Effector CD8-positive, alpha-beta T cell (primary cell): ENCODE measurements at regions not wholly inside any gene's neighbourhood (a gene's known extent, or its start where the extent isn't known, plus 50 kb on each side); places are given as distances from the start of the nearest gene placed in this dataset.

Experiments used
- DNase-seq: peaks from one replicate; lab custom pipeline; 2025; lab: John Stamatoyannopoulos, UW

DNA sequence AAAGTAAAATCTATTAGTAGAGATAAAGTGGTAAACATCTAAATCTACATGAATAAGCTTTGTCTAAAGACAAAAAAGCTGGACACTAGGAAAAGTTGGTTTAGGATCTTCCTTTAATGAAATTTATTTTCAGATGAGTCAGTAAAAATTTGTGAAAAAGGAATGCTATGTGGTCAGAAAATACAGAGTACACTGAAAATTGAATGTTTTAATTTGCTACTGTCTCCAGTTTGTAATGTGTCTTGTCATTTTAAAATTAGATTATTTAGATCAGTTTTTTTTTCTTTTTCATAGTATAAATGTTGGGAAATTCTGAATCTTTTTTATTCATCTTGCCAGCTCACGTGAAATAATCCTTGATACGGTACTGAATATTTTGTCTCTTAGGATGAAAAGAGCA, 56.9 kb downstream of the SLITRK6 start:
- DNase-seq: no peak

DNA sequence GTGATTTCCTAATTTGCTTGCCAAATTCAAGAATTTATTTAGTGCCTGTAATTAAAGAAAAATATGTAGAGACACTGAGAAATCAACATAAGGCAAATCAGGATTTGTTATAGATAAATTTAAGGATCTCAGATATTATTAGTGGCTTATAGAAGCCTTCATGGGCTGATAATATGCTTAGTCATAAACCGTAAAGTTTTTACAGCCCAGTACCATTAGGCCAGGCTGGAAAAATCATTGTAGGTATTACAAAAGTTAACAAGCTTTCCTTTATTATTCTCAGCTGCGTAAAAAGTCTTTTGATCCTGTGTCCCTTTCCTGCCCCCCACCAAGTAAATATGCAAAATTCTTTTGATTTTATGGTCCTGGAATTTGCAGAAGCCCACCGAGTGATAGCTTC, 58.2 kb downstream of the SLITRK6 start:
- DNase-seq: no peak

- no peak for DNase-seq
Measured at GRCh38 chr13:85738696-85739320, 60.4 kb downstream of the SLITRK6 start.

- DNase-seq: no peak
Measured at GRCh38 chr13:85737952-85738351, 61.3 kb downstream of the SLITRK6 start.

GRCh38 chr13:85729296-85729695, 69.9 kb downstream of the SLITRK6 start:
- no peak for DNase-seq

DNA sequence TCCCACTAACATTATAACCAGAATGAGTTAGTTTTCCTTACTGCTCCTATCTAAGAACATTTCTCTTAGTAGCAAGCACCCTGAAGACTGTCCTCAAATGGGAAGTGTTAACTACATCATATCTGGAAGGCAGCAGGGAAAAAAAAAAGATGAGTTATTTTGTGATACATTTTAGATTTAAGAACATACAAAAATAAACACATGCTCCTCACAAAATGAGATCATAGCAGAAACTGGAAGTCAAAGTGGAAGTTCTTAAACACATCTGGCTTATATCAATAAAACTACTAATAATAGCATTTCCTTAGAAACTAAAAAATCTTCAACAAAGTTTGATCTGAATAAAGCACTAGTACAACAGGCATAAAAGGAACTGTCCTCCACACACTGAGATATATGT, 70.4 kb downstream of the SLITRK6 start:
- DNase-seq: no peak

DNA sequence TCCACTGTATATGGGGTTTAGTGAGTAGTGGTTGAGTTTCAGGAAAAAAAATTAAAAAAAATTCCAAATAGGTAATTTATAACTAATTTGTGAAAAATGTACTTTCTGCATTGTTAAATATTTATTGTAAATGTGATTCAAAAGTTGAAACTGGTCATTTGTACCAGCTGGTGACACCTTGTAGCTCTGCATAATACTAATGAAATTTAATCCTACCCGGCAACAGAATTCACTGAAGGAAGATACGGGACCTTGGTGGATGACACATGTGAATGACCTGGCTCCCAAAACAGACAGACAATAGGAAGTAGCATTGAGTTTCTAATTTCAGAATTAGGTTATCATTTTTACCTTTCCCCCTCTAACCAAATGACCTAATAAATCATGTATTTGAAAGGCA, 73.8 kb downstream of the SLITRK6 start:
- no peak for DNase-seq

- DNase-seq: no peak
Measured at GRCh38 chr13:85724546-85725432, 74.4 kb downstream of the SLITRK6 start.

- no peak for DNase-seq
Measured at GRCh38 chr13:85719749-85720148, 79.5 kb downstream of the SLITRK6 start.

GRCh38 chr13:85717921-85718320, 81.3 kb downstream of the SLITRK6 start:
- DNase-seq: no peak

DNA sequence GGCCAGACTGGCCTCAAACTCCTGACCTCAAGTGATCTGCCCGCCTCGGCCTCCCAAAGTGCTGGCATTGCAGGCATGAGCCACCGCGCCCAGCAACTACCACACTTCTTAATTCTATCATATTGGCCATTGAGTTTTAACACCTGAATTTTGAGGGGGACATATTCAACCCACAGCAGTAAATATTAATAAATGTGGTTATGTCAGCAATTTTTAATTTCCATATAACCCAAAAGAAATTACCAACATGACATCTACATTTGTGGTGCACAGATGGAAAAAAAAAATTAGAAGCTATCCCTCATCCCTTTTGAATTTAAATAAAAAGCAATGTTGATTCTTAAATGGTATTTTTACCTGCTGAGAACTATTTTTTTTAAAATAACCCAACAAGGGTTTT, 88.7 kb downstream of the SLITRK6 start:
- no peak for DNase-seq

DNA sequence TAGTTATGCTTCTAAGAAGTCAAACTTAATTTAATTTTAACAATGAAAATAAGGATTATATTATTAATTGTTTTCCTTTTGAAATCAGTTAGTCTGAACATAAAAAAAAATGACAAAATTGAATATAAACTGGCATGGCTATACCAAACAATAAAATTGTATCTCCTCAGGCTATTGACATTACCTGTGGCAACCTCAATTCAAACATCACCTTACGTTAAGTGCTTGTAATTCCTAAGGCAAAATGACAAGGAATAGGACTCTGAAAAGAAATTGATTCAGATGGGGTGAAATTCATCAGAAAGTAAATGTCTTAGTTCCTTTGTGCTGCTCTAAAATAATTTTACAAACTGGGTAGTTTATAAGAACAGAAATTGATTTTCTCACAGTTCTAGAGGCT, 89.5 kb downstream of the SLITRK6 start:
- no peak for DNase-seq

GRCh38 chr13:85709072-85709471, 90.1 kb downstream of the SLITRK6 start:
- no peak for DNase-seq

GRCh38 chr13:85700906-85701305, 98.3 kb downstream of the SLITRK6 start:
- DNase-seq: no peak

DNA sequence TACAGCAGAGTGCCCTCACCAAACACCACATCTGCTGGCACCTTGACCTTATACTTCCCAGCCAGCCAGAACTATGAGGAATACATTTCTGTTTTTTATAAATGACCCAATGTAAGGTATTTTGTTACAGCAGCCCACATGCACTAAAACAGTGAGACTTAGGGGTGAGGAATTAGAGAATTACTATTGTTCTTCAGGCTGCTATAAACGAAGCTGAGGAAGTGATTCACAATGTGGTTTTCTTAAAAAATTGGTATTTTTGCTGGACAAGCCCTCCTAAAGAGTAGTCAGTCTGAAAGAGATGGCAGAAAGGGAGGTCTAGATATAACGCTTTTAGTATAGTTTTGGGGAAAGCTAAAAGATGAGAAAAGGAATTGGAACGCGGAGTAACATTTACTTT, 101.0 kb downstream of the SLITRK6 start:
- no peak for DNase-seq

- DNase-seq: no peak
Measured at GRCh38 chr13:85694992-85695391, 104.2 kb downstream of the SLITRK6 start.

GRCh38 chr13:85693889-85694511, 105.2 kb downstream of the SLITRK6 start:
- no peak for DNase-seq

DNA sequence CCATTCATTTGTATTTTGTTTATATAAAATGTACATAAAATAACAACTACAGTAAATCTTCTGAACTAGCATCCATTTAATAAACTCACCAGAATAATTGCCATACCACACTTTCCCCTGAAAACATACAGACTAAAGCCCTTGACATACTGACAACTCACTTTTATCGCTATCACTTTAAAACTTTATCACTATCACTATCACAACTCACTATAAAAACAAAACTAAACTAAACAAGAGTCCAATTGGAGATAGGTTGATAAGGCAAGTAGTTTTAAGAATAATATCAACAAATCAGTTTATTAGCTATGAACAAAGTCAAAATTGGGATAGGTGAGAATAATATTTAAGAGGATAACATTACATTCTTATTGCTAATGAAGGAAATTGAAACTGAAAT, 108.9 kb downstream of the SLITRK6 start:
- DNase-seq: no peak

DNA sequence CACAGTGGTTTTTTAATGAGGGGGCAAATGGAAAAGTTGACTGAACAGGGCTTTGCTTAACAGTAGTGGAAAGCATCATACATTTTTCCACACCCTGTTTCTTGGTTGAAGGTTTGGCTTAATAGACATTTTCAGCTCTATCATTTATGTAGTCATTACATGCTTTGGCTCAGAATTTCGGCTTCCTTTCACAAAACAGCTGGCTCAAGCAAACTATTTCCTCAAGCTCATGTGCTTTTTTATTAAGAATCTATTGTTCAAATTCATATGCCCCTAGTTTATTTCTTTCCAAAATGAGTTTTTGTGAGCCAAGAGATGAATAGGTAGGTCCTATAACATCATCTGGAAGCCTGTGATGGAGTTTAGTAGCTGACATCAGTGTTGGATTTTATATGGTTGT, 113.8 kb downstream of the SLITRK6 start:
- DNase-seq: no peak

- DNase-seq: no peak
Measured at GRCh38 chr13:85675151-85675907, 123.9 kb downstream of the SLITRK6 start.

- no peak for DNase-seq
Measured at GRCh38 chr13:85671336-85671735, 127.9 kb downstream of the SLITRK6 start.

- no peak for DNase-seq
Measured at GRCh38 chr13:85666356-85666755, 132.9 kb downstream of the SLITRK6 start.
